ENCODE measurements at regions not wholly inside any gene's neighbourhood (a gene's known extent, or its start where the extent isn't known, plus 50 kb on each side); places are given as distances from the start of the nearest gene placed in this dataset.

- peak overlapping the region; percentile 47 for H3K4me2 ChIP-seq (ENCODE audit: low read depth, low read length)
- 60 to 100% methylated on average over 1 of the region's 8 CpGs for WGBS, 2 experiments (ENCODE audit: extremely low coverage in 2 of 2, insufficient read length in 1 of 2)
Observed at GRCh38 chr21:38170704-38171682, 85.8 kb upstream of the KCNJ15 start.

More at GRCh38 chr21:38170704-38171682, 85.8 kb upstream of the KCNJ15 start:
- Histone ChIP-seq H3K14ac (replicated peaks; ENCODE audit: low read depth, low read length) (peak overlapping the region; percentile 63; the same call in 1 of the 2 replicates), H3K9me1 (ENCODE audit: insufficient read depth, low read length) (peaks cover 11% of the 10 kb centered on the region; the same call in 1 of the 2 replicates), H2AFZ (replicated peaks; ENCODE audit: low read length, poor library complexity) (no peak overlapping the region), H3K9me3 (ENCODE audit: control insufficient read depth, insufficient read depth, low read length) (no peaks in the 10 kb centered on the region), H2AK5ac (ENCODE audit: low read depth, low read length) (peak overlapping the region; percentile 60), H3K79me1 (ENCODE audit: low read depth in 1 of 2, low read length in 2 of 2) (no peaks in the 10 kb centered on the region), H3K9ac (ENCODE audit: low read depth, low read length) (no peak overlapping the region), H2AK9ac (replicated peaks; ENCODE audit: low read depth, low read length, poor library complexity) (no peak overlapping the region), H3K23ac (ENCODE audit: low read depth, low read length) (peak overlapping the region; percentile 15), H2BK20ac (ENCODE audit: low read depth, low read length) (peak overlapping the region; percentile 9), H4K5ac (ENCODE audit: low read depth, low read length) (no peak overlapping the region), H3K36me3 (ENCODE audit: control insufficient read depth, insufficient read depth, low read length) (no peaks in the 10 kb centered on the region), H3K4me3 (ENCODE audit: insufficient read depth, low read depth, low read length) (no peak overlapping the region), H3K27ac (ENCODE audit: insufficient read depth, low read length) (peak overlapping the region; percentile 49; the same call in 1 of the 2 replicates), H2BK15ac (ENCODE audit: low read depth, low read length) (0 out of 3 replicates have a peak overlapping the region, but pooled peaks have one; percentile 89), H2BK120ac (ENCODE audit: low read depth, low read length) (peak overlapping the region; percentile 75), H4K91ac (ENCODE audit: insufficient read depth, low read depth, low read length) (peak overlapping the region; percentile 57; the same call in 1 of the 2 replicates), H3K56ac (ENCODE audit: extremely low read depth, insufficient read depth, low read length) (peak overlapping the region; percentile 27; the same call in 1 of the 2 replicates), H4K8ac (ENCODE audit: low read depth in 2 of 2, low read length in 2 of 2) (peak overlapping the region; percentile 4 to 39; a peak in 3 of 4 replicates), H2BK5ac (ENCODE audit: low read depth, low read length, poor library complexity, severe bottlenecking) (no peak overlapping the region), H3K4me1 (ENCODE audit: control insufficient read depth, insufficient read depth, low read length) (peaks cover 15% of the 10 kb centered on the region), H4K20me1 (ENCODE audit: insufficient read depth, low read length) (no peaks in the 10 kb centered on the region), H3K4ac (ENCODE audit: low read depth, low read length) (peak overlapping the region; percentile 57), H3K18ac (ENCODE audit: low read depth, low read length) (0 out of 2 replicates have a peak overlapping the region, but pooled peaks have one; percentile 4), H3K27me3 (ENCODE audit: control insufficient read depth, insufficient read depth, low read length) (0 out of 2 replicates have a peak, but pooled peaks cover 3% of the 10 kb centered on the region)
- DNase-seq, result peak; percentile 29
- no TSS peak for BruUV-seq (replicated peaks)
- ChIA-PET CTCF (interaction anchor here (0.6 to 6.6 kb wide), 12 partner anchors 10 to 497 kb away, joined by 3 to 48 read pairs (median 3); no protein-coding TSS in a partner anchor), POLR2A (ENCODE audit: unreplicated experiment) (no interaction called here)
- ATAC-seq (ENCODE audit: low read depth), result peak; percentile 69
- TF ChIP-seq NFE2L2 (IDR thresholded peaks at IDR 0.05; ENCODE audit: low read depth, low read length) (no peak), SMC3 (IDR thresholded peaks at IDR 0.05; ENCODE audit: low read depth, low read length) (no peak), RCOR1 (IDR thresholded peaks at IDR 0.05; ENCODE audit: insufficient replicate concordance, low read length) (no peak), CTCF (conservative IDR thresholded peaks at IDR 0.05; ENCODE audit: low read depth, low read length) (0 out of 2 replicates have a peak, but pooled peaks have one; percentile 11)
- in situ Hi-C loops (cut with MboI; ENCODE audit: low sequenced_read_pairs) (loop anchor here (5.0 kb wide), 1 partner anchor 41 kb away; no protein-coding TSS in a partner anchor), dilution Hi-C loops (cut with HindIII; ENCODE audit: low sequenced_read_pairs, unreplicated experiment) (no loop called here), intact Hi-C loops (cut with micrococcal nuclease) (loop anchor here (5.0 kb wide), 1 partner anchor 46 kb away; no protein-coding TSS in a partner anchor)

Measured in IMR-90 (cell line).